ENCODE measurements at regions not wholly inside any gene's neighbourhood (a gene's known extent, or its start where the extent isn't known, plus 50 kb on each side); places are given as distances from the start of the nearest gene placed in this dataset.

DNA sequence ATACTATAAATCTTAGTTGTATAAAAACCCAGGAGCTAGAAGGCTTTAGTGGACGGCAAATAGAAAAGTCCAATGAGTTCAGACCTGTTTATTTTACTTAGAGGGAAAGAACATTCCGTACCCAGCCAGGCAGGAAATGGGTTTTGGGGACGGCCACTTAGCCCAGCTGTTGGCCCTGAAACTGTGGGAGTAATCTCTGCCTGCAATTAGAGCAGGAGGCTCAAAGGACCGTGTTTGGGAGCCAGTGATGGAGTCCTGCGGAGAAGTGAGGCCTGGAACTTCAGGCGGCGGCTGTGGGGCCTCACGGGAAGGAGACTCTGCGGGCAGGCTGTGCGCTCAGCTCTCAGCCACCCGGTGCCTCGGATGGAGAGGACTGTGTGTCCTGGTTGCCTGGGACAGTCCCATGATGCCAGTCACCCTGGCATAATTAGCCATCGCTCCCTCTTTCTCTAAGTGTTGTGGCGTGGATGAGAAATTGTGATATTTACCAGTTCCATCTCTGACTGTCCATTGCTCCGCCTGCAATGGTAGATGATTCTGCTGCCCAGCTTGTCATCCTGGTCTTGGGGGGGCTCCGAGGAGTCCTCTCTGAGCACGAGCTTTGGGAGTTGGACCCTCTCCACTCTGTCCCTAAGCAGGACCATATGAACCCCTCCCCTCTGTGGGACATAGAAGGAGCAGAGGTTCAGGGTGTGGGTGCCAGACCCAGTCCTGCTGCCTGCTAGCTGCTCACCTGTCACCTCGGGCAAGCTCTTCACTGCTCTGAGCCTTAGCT, 530.3 kb downstream of the TBC1D22A start:
- TF ChIP-seq EZH2 (IDR thresholded peaks at IDR 0.05) (no peak), POLR2A (IDR thresholded peaks at IDR 0.05; ENCODE audit: borderline replicate concordance, extremely low read depth, insufficient read depth, insufficient read length) (no peak), RAD21 (IDR thresholded peaks at IDR 0.05; ENCODE audit: low read depth) (no peak)
